ENCODE measurements at regions not wholly inside any gene's neighbourhood (a gene's known extent, or its start where the extent isn't known, plus 50 kb on each side); places are given as distances from the start of the nearest gene placed in this dataset.
"Not testable (repeated sequence)": the region's sequence is repeated elsewhere in the genome, so short reads cannot be mapped to it uniquely, and the experiment has no call there.

- in situ Hi-C loops (cut with MboI; ENCODE audit: low sequenced_read_pairs, unreplicated experiment): no loop called here
- TF ChIP-seq CTCF (IDR thresholded peaks at IDR 0.05; ENCODE audit: borderline replicate concordance, control extremely low read depth, extremely low read depth, insufficient read depth, missing control alignments): no peak
These were observed 286.8 kb upstream of the AMIGO2 start for GRCh38 chr12:47366579-47366978.

GRCh38 chr12:47366157-47366556 lies 286.4 kb upstream of the AMIGO2 start:
- in situ Hi-C loops (cut with MboI; ENCODE audit: low sequenced_read_pairs, unreplicated experiment): no loop called here
- no peak for TF ChIP-seq CTCF (IDR thresholded peaks at IDR 0.05; ENCODE audit: borderline replicate concordance, control extremely low read depth, extremely low read depth, insufficient read depth, missing control alignments)
- no peak for DNase-seq (ENCODE audit: low spot score)

More at GRCh38 chr12:47366579-47366978, 286.8 kb upstream of the AMIGO2 start:
- DNase-seq (ENCODE audit: low spot score): no peak

GRCh38 chr12:47365443-47366076 lies 285.8 kb upstream of the AMIGO2 start:
- in situ Hi-C loops (cut with MboI; ENCODE audit: low sequenced_read_pairs, unreplicated experiment); DNase-seq (ENCODE audit: low spot score): not testable (repeated sequence)

GRCh38 chr12:47364261-47364660 lies 284.5 kb upstream of the AMIGO2 start:
- DNase-seq (ENCODE audit: low spot score): no peak
- in situ Hi-C loops (cut with MboI; ENCODE audit: low sequenced_read_pairs, unreplicated experiment): no loop called here
- no peak for TF ChIP-seq CTCF (IDR thresholded peaks at IDR 0.05; ENCODE audit: borderline replicate concordance, control extremely low read depth, extremely low read depth, insufficient read depth, missing control alignments)

- no peak for DNase-seq (ENCODE audit: low spot score)
- TF ChIP-seq CTCF (IDR thresholded peaks at IDR 0.05; ENCODE audit: borderline replicate concordance, control extremely low read depth, extremely low read depth, insufficient read depth, missing control alignments): no peak
- in situ Hi-C loops (cut with MboI; ENCODE audit: low sequenced_read_pairs, unreplicated experiment): no loop called here
These were observed 282.5 kb upstream of the AMIGO2 start for GRCh38 chr12:47362126-47362705.

GRCh38 chr12:47361389-47362021 lies 281.7 kb upstream of the AMIGO2 start:
- no peak for TF ChIP-seq CTCF (IDR thresholded peaks at IDR 0.05; ENCODE audit: borderline replicate concordance, control extremely low read depth, extremely low read depth, insufficient read depth, missing control alignments)
- DNase-seq (ENCODE audit: low spot score): no peak
- in situ Hi-C loops (cut with MboI; ENCODE audit: low sequenced_read_pairs, unreplicated experiment): no loop called here

GRCh38 chr12:47360771-47361388 lies 281.1 kb upstream of the AMIGO2 start:
- TF ChIP-seq CTCF (IDR thresholded peaks at IDR 0.05; ENCODE audit: borderline replicate concordance, control extremely low read depth, extremely low read depth, insufficient read depth, missing control alignments): no peak
- in situ Hi-C loops (cut with MboI; ENCODE audit: low sequenced_read_pairs, unreplicated experiment): no loop called here
- no peak for DNase-seq (ENCODE audit: low spot score)
